WTC11 (cell line): ENCODE measurements at regions not wholly inside any gene's neighbourhood (a gene's known extent, or its start where the extent isn't known, plus 50 kb on each side); places are given as distances from the start of the nearest gene placed in this dataset.

Experiments
- E2F4 ChIP-seq: sonication (generic); formaldehyde crosslinking; IDR thresholded peaks from 2 replicates; pipeline ENCODE4 v1.8.1; 2022; ENCODE audit warnings: low read depth, mild to moderate bottlenecking, moderate library complexity, missing genetic modification reagents, borderline replicate concordance
- GABPB1 ChIP-seq: sonication (generic); formaldehyde crosslinking; IDR thresholded peaks from 2 replicates; pipeline ENCODE4 v1.8.1; 2023; ENCODE audit warnings: mild to moderate bottlenecking, missing genetic modification reagents
- PREB ChIP-seq: sonication (generic); formaldehyde crosslinking; IDR thresholded peaks from 2 replicates; pipeline ENCODE4 v1.8.1; 2022; ENCODE audit warnings: mild to moderate bottlenecking, missing genetic modification reagents, moderate library complexity, borderline replicate concordance
- TF ChIP-seq, protein P1 (sequence below): fragments of 200-600 bp; IDR thresholded peaks from 2 replicates; pipeline ENCODE4 v1.8.0; 2022; ENCODE audit warnings: antibody characterized with exemption

- TF ChIP-seq GABPB1 (CRISPR knock-in tag) (no peak), PREB (CRISPR knock-in tag) (no peak), E2F4 (CRISPR knock-in tag) (no peak)
- TF ChIP-seq, protein P1, sequence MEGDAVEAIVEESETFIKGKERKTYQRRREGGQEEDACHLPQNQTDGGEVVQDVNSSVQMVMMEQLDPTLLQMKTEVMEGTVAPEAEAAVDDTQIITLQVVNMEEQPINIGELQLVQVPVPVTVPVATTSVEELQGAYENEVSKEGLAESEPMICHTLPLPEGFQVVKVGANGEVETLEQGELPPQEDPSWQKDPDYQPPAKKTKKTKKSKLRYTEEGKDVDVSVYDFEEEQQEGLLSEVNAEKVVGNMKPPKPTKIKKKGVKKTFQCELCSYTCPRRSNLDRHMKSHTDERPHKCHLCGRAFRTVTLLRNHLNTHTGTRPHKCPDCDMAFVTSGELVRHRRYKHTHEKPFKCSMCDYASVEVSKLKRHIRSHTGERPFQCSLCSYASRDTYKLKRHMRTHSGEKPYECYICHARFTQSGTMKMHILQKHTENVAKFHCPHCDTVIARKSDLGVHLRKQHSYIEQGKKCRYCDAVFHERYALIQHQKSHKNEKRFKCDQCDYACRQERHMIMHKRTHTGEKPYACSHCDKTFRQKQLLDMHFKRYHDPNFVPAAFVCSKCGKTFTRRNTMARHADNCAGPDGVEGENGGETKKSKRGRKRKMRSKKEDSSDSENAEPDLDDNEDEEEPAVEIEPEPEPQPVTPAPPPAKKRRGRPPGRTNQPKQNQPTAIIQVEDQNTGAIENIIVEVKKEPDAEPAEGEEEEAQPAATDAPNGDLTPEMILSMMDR = no peak
Measured at GRCh38 chr6:140548366-140548765, 1173.9 kb upstream of the CITED2 start.
